BLaER1 treated with 17β-estradiol and CSF1 and Interleukin-3, amounts not matched to agents 10 nM and 100 nM (cell line): ENCODE measurements at regions not wholly inside any gene's neighbourhood (a gene's known extent, or its start where the extent isn't known, plus 50 kb on each side); places are given as distances from the start of the nearest gene placed in this dataset.

ENCODE experiments used
- H3K27ac ChIP-seq, 11 experiments: shearing (Covaris generic); formaldehyde crosslinking; 2 replicates each; pipeline ENCODE4 v1.8.1; 2022
- H3K27me3 ChIP-seq, 11 experiments: shearing (Covaris generic); formaldehyde crosslinking; 2 replicates each; pipeline ENCODE4 v1.8.1; 2022
- H3K36me3 ChIP-seq, 11 experiments: shearing (Covaris generic); formaldehyde crosslinking; 2 replicates each; pipeline ENCODE4 v1.8.1; 2022
- H3K4me1 ChIP-seq, 10 experiments: shearing (Covaris generic); formaldehyde crosslinking; 2 replicates each; pipeline ENCODE4 v1.8.1; 2022
- H3K4me2 ChIP-seq, 11 experiments: shearing (Covaris generic); formaldehyde crosslinking; 2 replicates each; pipeline ENCODE4 v1.8.1; 2022
- H3K4me3 ChIP-seq, 10 experiments: shearing (Covaris generic); formaldehyde crosslinking; 2 replicates each; pipeline ENCODE4 v1.8.1; 2022
- H3K9ac ChIP-seq, 11 experiments: shearing (Covaris generic); formaldehyde crosslinking; 2 replicates each; pipeline ENCODE4 v1.8.1; 2022
- H3K9me3 ChIP-seq, 11 experiments: shearing (Covaris generic); formaldehyde crosslinking; replicated peaks in 1 of 11; 2 replicates each; pipeline ENCODE4 v1.8.1; 2022
- H4K20me1 ChIP-seq, 11 experiments: shearing (Covaris generic); formaldehyde crosslinking; 2 replicates each; pipeline ENCODE4 v1.8.1; 2022
- Cebpa-rat ChIP-seq, 11 experiments: shearing (Covaris generic); IDR thresholded peaks; 2 replicates each; pipeline ENCODE4 v1.8.1; 2022

GRCh38 chr5:124919076-124919475 lies 172.6 kb upstream of the ZNF608 start:
- H3K4me2 ChIP-seq = peak overlapping the region in 10 of 11 experiments; percentile 9 to 85 (median 72); a peak in 16 of 22 replicates
- H3K27ac ChIP-seq = 0 out of 22 replicates have a peak overlapping the region, but pooled peaks of 1 of the 11 experiments have one; percentile 18
- H3K27me3 ChIP-seq = no peaks in the 10 kb centered on the region
- peaks cover 50 to 91% (median 68%) of the 10 kb centered on the region in 10 experiments for H3K4me1 ChIP-seq
- TF ChIP-seq Cebpa-rat (IDR thresholded peaks at IDR 0.05) = no peak
- H3K9ac ChIP-seq = 0 out of 22 replicates have a peak overlapping the region, but pooled peaks of 2 of the 11 experiments have one; percentile 31 to 49
- H3K36me3 ChIP-seq = peaks cover 0 to 14% (median 0%) of the 10 kb centered on the region in 11 experiments; a peak in 2 of 22 replicates
- H3K4me3 ChIP-seq = no peak overlapping the region
- H3K9me3 ChIP-seq = peaks cover 10 to 44% (median 38%) of the 10 kb centered on the region in 11 experiments; a peak in 20 of 22 replicates
- no peaks in the 10 kb centered on the region for H4K20me1 ChIP-seq

GRCh38 chr5:124919747-124920525 lies 173.5 kb upstream of the ZNF608 start:
- H3K27me3 ChIP-seq = no peaks in the 10 kb centered on the region
- H3K4me3 ChIP-seq = no peak overlapping the region
- H3K4me1 ChIP-seq = peaks cover 50 to 89% (median 67%) of the 10 kb centered on the region in 10 experiments
- peak overlapping the region in 3 of 11 experiments; percentile 3 to 49 (median 49); a peak in 3 of 22 replicates for H3K9ac ChIP-seq
- peak overlapping the region in 2 of 11 experiments; percentile 18 to 23; a peak in 3 of 22 replicates for H3K27ac ChIP-seq
- H3K4me2 ChIP-seq = peak overlapping the region; percentile 58 to 85 (median 76); a peak in 20 of 22 replicates
- H4K20me1 ChIP-seq = no peaks in the 10 kb centered on the region
- TF ChIP-seq Cebpa-rat (IDR thresholded peaks at IDR 0.05) = no peak
- peaks cover 10 to 38% (median 30%) of the 10 kb centered on the region in 11 experiments; a peak in 20 of 22 replicates for H3K9me3 ChIP-seq
- H3K36me3 ChIP-seq = peaks cover 0 to 8% (median 0%) of the 10 kb centered on the region in 11 experiments; a peak in 2 of 22 replicates

- peaks cover 50 to 80% (median 66%) of the 10 kb centered on the region in 10 experiments for H3K4me1 ChIP-seq
Observed at GRCh38 chr5:124920909-124921666, 174.6 kb upstream of the ZNF608 start.

GRCh38 chr5:124921694-124922093 lies 175.3 kb upstream of the ZNF608 start:
- H3K27ac ChIP-seq = peak overlapping the region in 6 of 11 experiments; percentile 18 to 51 (median 24); a peak in 6 of 22 replicates
- peak overlapping the region in 3 of 10 experiments; percentile 22 to 51 (median 41); a peak in 5 of 20 replicates for H3K4me3 ChIP-seq
- no peak for TF ChIP-seq Cebpa-rat (IDR thresholded peaks at IDR 0.05)
- H3K36me3 ChIP-seq = no peaks in the 10 kb centered on the region
- H3K9ac ChIP-seq = peak overlapping the region in 4 of 11 experiments; percentile 22 to 56 (median 49); a peak in 7 of 22 replicates
- peaks cover 45 to 74% (median 60%) of the 10 kb centered on the region in 10 experiments for H3K4me1 ChIP-seq
- peaks cover 0 to 29% (median 14%) of the 10 kb centered on the region in 11 experiments; a peak in 16 of 22 replicates for H3K9me3 ChIP-seq
- H3K27me3 ChIP-seq = no peaks in the 10 kb centered on the region
- H4K20me1 ChIP-seq = no peaks in the 10 kb centered on the region
- peak overlapping the region; percentile 58 to 85 (median 76) for H3K4me2 ChIP-seq

More at GRCh38 chr5:124920909-124921666, 174.6 kb upstream of the ZNF608 start:
- H4K20me1 ChIP-seq = no peaks in the 10 kb centered on the region
- no peak for TF ChIP-seq Cebpa-rat (IDR thresholded peaks at IDR 0.05)
- peak overlapping the region in 7 of 11 experiments; percentile 15 to 51 (median 23); a peak in 12 of 22 replicates for H3K27ac ChIP-seq
- peak overlapping the region in 4 of 11 experiments; percentile 22 to 56 (median 49); a peak in 9 of 22 replicates for H3K9ac ChIP-seq
- H3K36me3 ChIP-seq = no peaks in the 10 kb centered on the region; a peak in 1 of 22 replicates
- H3K4me2 ChIP-seq = peak overlapping the region; percentile 58 to 85 (median 76)
- no peaks in the 10 kb centered on the region for H3K27me3 ChIP-seq
- H3K4me3 ChIP-seq = peak overlapping the region in 3 of 10 experiments; percentile 22 to 51 (median 41); a peak in 5 of 20 replicates
- peaks cover 0 to 29% (median 18%) of the 10 kb centered on the region in 11 experiments; a peak in 16 of 22 replicates for H3K9me3 ChIP-seq

- Histone ChIP-seq H3K4me2 (peak overlapping the region; percentile 58 to 85 (median 76)), H3K9ac (peak overlapping the region in 3 of 11 experiments; percentile 4 to 56 (median 49); a peak in 2 of 22 replicates), H3K27ac (peak overlapping the region in 4 of 11 experiments; percentile 7 to 23 (median 20); a peak in 5 of 22 replicates), H3K4me1 (peaks cover 42 to 68% (median 58%) of the 10 kb centered on the region in 10 experiments), H3K36me3 (no peaks in the 10 kb centered on the region), H3K9me3 (peaks cover 0 to 27% (median 12%) of the 10 kb centered on the region in 11 experiments; a peak in 16 of 22 replicates), H3K4me3 (peak overlapping the region in 2 of 10 experiments; percentile 41 to 51; a peak in 3 of 20 replicates), H4K20me1 (no peaks in the 10 kb centered on the region), H3K27me3 (no peaks in the 10 kb centered on the region)
- no peak for TF ChIP-seq Cebpa-rat (IDR thresholded peaks at IDR 0.05)
Observed at GRCh38 chr5:124922255-124922975, 176.0 kb upstream of the ZNF608 start.

GRCh38 chr5:124923131-124923530 lies 176.7 kb upstream of the ZNF608 start:
- H3K9me3 ChIP-seq = peaks cover 0 to 27% (median 9%) of the 10 kb centered on the region in 11 experiments; a peak in 14 of 22 replicates
- peak overlapping the region in 1 of 11 experiments; percentile 4; a peak in 1 of 22 replicates for H3K9ac ChIP-seq
- peak overlapping the region in 4 of 11 experiments; percentile 7 to 23 (median 18); a peak in 5 of 22 replicates for H3K27ac ChIP-seq
- no peak for TF ChIP-seq Cebpa-rat (IDR thresholded peaks at IDR 0.05)
- H3K27me3 ChIP-seq = no peaks in the 10 kb centered on the region
- H4K20me1 ChIP-seq = no peaks in the 10 kb centered on the region
- peak overlapping the region in 1 of 10 experiments; percentile 51; a peak in 1 of 20 replicates for H3K4me3 ChIP-seq
- peak overlapping the region; percentile 45 to 85 (median 74) for H3K4me2 ChIP-seq
- no peaks in the 10 kb centered on the region for H3K36me3 ChIP-seq
- H3K4me1 ChIP-seq = peaks cover 42 to 62% (median 57%) of the 10 kb centered on the region in 10 experiments

- H3K27ac ChIP-seq = no peak overlapping the region
- no peak overlapping the region for H3K9ac ChIP-seq
- no peaks in the 10 kb centered on the region for H3K27me3 ChIP-seq
- no peak for TF ChIP-seq Cebpa-rat (IDR thresholded peaks at IDR 0.05)
- H4K20me1 ChIP-seq = no peaks in the 10 kb centered on the region
- H3K4me3 ChIP-seq = no peak overlapping the region
- peaks cover 0 to 30% (median 13%) of the 10 kb centered on the region in 11 experiments; a peak in 10 of 22 replicates for H3K9me3 ChIP-seq
- no peaks in the 10 kb centered on the region for H3K36me3 ChIP-seq
- peaks cover 35 to 46% (median 41%) of the 10 kb centered on the region in 10 experiments for H3K4me1 ChIP-seq
- no peak overlapping the region for H3K4me2 ChIP-seq
Observed at GRCh38 chr5:124924729-124925128, 178.3 kb upstream of the ZNF608 start.
